Fibroblast of lung (primary cell): ENCODE measurements at regions not wholly inside any gene's neighbourhood (a gene's known extent, or its start where the extent isn't known, plus 50 kb on each side); places are given as distances from the start of the nearest gene placed in this dataset.

ENCODE experiments used
- DNase-seq, 2 donors: peaks; one replicate each; pipeline versions ENCODE4 v3.0.0 to v3.0.0-alpha.2; 2010; ENCODE audit warnings: low read depth in 2 of 2
- H2AFZ ChIP-seq: 2 replicates; pipeline ENCODE4 v1.5.1; 2012; ENCODE audit warnings: low read length, control low read depth, inconsistent platforms
- H3K27ac ChIP-seq: 2 replicates; pipeline ENCODE4 v1.5.1; 2011; ENCODE audit warnings: low read length, control low read depth; ENCODE audit not compliant: insufficient read depth
- H3K27me3 ChIP-seq: 2 replicates; pipeline ENCODE4 v1.5.1; 2011; ENCODE audit warnings: mild to moderate bottlenecking, low read length; ENCODE audit not compliant: control insufficient read depth, insufficient read depth
- H3K36me3 ChIP-seq: 2 replicates; pipeline ENCODE4 v1.5.1; 2011; ENCODE audit warnings: low read length; ENCODE audit not compliant: control insufficient read depth, insufficient read depth
- H3K4me1 ChIP-seq: 2 replicates; pipeline ENCODE4 v1.5.1; 2011; ENCODE audit warnings: low read length; ENCODE audit not compliant: control insufficient read depth, insufficient read depth; ENCODE audit errors: extremely low read depth
- H3K4me2 ChIP-seq: 2 replicates; pipeline ENCODE4 v1.5.1; 2011; ENCODE audit warnings: low read length, control low read depth; ENCODE audit not compliant: insufficient read depth; ENCODE audit errors: extremely low read depth
- H3K4me3 ChIP-seq, 4 experiments: fragments of 200-600 bp in 1 of 4; sonication (generic) in 1 of 4; replicated peaks in 1 of 4; 2 replicates each; pipeline ENCODE4 v1.5.1; 2011 to 2016; ENCODE audit warnings: low read length in 4 of 4, low read depth in 3 of 4, mild to moderate bottlenecking in 3 of 4, control low read depth in 2 of 4, inconsistent platforms in 1 of 4, mixed read lengths in 1 of 4; ENCODE audit not compliant: insufficient read depth in 1 of 4; ENCODE audit errors: control extremely low read depth in 1 of 4
- H3K79me2 ChIP-seq: 2 replicates; pipeline ENCODE4 v1.5.1; 2012; ENCODE audit warnings: mild to moderate bottlenecking, low read length, inconsistent platforms; ENCODE audit not compliant: control insufficient read depth, insufficient read depth
- H3K9ac ChIP-seq: 2 replicates; pipeline ENCODE4 v1.5.1; 2011; ENCODE audit warnings: mild to moderate bottlenecking, low read length, control low read depth; ENCODE audit not compliant: insufficient read depth
- H3K9me3 ChIP-seq: 2 replicates; pipeline ENCODE4 v1.5.1; 2012; ENCODE audit warnings: low read depth, low read length; ENCODE audit not compliant: control insufficient read depth, insufficient read depth
- H4K20me1 ChIP-seq: 2 replicates; pipeline ENCODE4 v1.5.1; 2011; ENCODE audit warnings: low read length; ENCODE audit not compliant: control insufficient read depth, insufficient read depth; ENCODE audit errors: extremely low read depth
- EZH2 ChIP-seq: IDR thresholded peaks from 2 replicates; pipeline ENCODE4 v1.5.1; 2012; ENCODE audit warnings: low read length, control low read depth, mild to moderate bottlenecking; ENCODE audit errors: missing control alignments
- TF ChIP-seq, protein P1 (sequence below), 2 donors: IDR thresholded peaks in 1 of 2; conservative IDR thresholded peaks in 1 of 2; 1 replicate in 1 of 2; 2 replicates in 1 of 2; pipeline ENCODE4 v1.5.1; 2011 to 2012; ENCODE audit warnings: low read length in 2 of 2, control low read depth in 1 of 2, inconsistent platforms in 1 of 2, low read depth in 1 of 2, mild to moderate bottlenecking in 1 of 2

DNA sequence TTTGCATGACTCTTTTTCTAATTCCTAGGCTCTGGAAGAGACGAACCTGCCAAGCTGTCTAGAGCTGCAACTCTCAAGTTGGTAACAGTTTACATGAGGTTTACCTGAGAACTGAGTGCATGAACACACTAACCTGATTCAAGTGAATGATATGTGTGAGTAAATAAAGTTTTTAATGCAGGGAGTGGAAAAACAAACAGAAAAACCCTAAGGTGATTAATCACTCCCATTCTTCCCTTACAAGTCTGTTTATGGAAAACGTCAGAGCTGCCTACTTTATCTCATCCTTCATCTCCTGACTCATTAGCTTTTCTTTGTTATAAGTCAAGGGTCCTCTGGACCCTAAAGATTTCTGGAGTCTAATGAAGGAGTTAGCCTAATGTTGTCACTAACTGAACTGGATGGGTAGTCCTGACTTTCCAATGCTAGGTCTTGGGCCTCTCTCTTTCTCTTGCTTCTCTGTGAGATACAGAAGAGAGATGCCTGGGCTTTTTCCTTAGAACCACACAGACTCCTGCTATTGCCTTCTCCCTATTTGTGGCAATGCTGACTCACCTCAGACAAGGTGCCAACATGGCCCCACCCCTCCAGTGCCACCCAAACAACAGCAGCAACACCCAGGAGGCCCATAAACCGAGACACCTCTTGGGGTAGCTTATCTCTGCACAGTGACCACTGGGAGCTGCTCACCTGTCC is 952.4 kb downstream of the EPHA4 start:
- H3K27me3 ChIP-seq, result no peaks in the 10 kb centered on the region
- no peak overlapping the region for H3K27ac ChIP-seq
- peak; percentile 22 to 82 for DNase-seq
- H3K4me3 ChIP-seq, result no peak overlapping the region
- H3K9ac ChIP-seq, result no peak overlapping the region
- no peaks in the 10 kb centered on the region for H3K36me3 ChIP-seq
- no peaks in the 10 kb centered on the region for H3K9me3 ChIP-seq
- H3K4me2 ChIP-seq, result no peak overlapping the region
- H4K20me1 ChIP-seq, result no peaks in the 10 kb centered on the region
- no peaks in the 10 kb centered on the region for H3K79me2 ChIP-seq
- H3K4me1 ChIP-seq, result no peaks in the 10 kb centered on the region
- H2AFZ ChIP-seq, result no peak overlapping the region
- TF ChIP-seq, protein P1, sequence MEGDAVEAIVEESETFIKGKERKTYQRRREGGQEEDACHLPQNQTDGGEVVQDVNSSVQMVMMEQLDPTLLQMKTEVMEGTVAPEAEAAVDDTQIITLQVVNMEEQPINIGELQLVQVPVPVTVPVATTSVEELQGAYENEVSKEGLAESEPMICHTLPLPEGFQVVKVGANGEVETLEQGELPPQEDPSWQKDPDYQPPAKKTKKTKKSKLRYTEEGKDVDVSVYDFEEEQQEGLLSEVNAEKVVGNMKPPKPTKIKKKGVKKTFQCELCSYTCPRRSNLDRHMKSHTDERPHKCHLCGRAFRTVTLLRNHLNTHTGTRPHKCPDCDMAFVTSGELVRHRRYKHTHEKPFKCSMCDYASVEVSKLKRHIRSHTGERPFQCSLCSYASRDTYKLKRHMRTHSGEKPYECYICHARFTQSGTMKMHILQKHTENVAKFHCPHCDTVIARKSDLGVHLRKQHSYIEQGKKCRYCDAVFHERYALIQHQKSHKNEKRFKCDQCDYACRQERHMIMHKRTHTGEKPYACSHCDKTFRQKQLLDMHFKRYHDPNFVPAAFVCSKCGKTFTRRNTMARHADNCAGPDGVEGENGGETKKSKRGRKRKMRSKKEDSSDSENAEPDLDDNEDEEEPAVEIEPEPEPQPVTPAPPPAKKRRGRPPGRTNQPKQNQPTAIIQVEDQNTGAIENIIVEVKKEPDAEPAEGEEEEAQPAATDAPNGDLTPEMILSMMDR (conservative IDR thresholded peaks at IDR 0.05 in 1 of 2, IDR thresholded peaks at IDR 0.05 in 1 of 2; ENCODE audit: low read depth in 1 of 2, low read length in 2 of 2), result no peak
- no peak for TF ChIP-seq EZH2

DNA sequence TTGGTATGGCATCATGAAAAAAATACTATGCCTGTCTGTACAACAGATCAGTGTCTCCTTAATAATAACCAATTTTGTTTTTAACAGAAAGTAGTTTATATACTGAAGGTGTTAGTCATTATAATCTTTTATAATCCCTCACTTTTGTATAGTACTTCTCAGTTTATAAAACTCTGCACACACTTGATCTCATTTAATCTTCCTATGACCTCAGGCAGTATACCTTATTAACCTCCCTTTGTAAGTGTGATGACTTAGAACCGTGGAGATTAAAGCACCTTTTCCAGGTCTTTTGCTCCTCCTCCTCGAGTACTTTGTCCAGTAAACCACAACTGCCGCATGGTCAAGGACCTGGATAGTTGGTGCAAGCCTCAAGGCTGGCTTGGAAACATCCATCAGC is 945.5 kb downstream of the EPHA4 start:
- Histone ChIP-seq H4K20me1 (no peaks in the 10 kb centered on the region), H3K79me2 (no peaks in the 10 kb centered on the region), H3K9me3 (no peaks in the 10 kb centered on the region), H2AFZ (no peak overlapping the region), H3K4me1 (no peaks in the 10 kb centered on the region), H3K27me3 (no peaks in the 10 kb centered on the region), H3K4me2 (no peak overlapping the region), H3K4me3 (no peak overlapping the region), H3K9ac (no peak overlapping the region), H3K27ac (no peak overlapping the region), H3K36me3 (no peaks in the 10 kb centered on the region)
- DNase-seq, result no peak
- TF ChIP-seq, protein P1 (conservative IDR thresholded peaks at IDR 0.05 in 1 of 2, IDR thresholded peaks at IDR 0.05 in 1 of 2; ENCODE audit: low read depth in 1 of 2, low read length in 2 of 2), result no peak
- TF ChIP-seq EZH2, result no peak

DNA sequence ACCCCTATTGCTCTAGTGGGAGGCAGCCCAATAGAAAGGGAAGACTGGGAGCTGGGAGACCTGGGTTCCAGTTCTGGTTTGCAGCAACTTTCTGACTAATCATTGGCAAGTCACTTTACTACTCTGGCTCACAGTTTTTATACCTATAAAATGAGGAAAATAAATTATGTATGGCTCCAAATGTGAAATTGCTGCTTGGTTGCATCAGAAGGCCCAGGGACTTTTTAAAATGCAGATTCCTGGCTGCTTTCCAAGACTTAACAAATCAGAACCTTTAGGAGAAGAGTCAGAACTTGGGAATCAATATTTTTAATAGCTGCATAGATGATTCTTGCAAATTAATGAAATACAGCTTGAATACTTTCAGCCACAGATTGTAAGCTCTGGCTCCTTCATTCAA is 943.9 kb downstream of the EPHA4 start:
- Histone ChIP-seq H3K27ac (no peak overlapping the region), H3K4me1 (no peaks in the 10 kb centered on the region), H3K9ac (no peak overlapping the region), H4K20me1 (no peaks in the 10 kb centered on the region), H3K27me3 (no peaks in the 10 kb centered on the region), H3K4me3 (no peak overlapping the region), H3K36me3 (no peaks in the 10 kb centered on the region), H3K79me2 (no peaks in the 10 kb centered on the region), H3K9me3 (no peaks in the 10 kb centered on the region), H2AFZ (no peak overlapping the region), H3K4me2 (no peak overlapping the region)
- DNase-seq, result peak in 1 of 2 donors; percentile 37
- TF ChIP-seq, protein P1 (conservative IDR thresholded peaks at IDR 0.05 in 1 of 2, IDR thresholded peaks at IDR 0.05 in 1 of 2; ENCODE audit: low read depth in 1 of 2, low read length in 2 of 2), result no peak
- TF ChIP-seq EZH2, result no peak
